ENCODE measurements at regions not wholly inside any gene's neighbourhood (a gene's known extent, or its start where the extent isn't known, plus 50 kb on each side); places are given as distances from the start of the nearest gene placed in this dataset.

- TF ChIP-seq CTCF (IDR thresholded peaks at IDR 0.05; ENCODE audit: low read length) (no peak), EZH2phosphoT487 (IDR thresholded peaks at IDR 0.05; ENCODE audit: low read length) (no peak), EZH2 (optimal IDR thresholded peaks at IDR 0.05; ENCODE audit: low read depth, low read length) (no peak)
- no peak for DNase-seq
- Histone ChIP-seq H3K9me2 (replicated peaks; ENCODE audit: insufficient read depth, low read length) (no peaks in the 10 kb centered on the region), H3K36me3 (replicated peaks; ENCODE audit: insufficient read depth, low read length) (no peaks in the 10 kb centered on the region), H3K27ac (ENCODE audit: low read length) (no peak overlapping the region), H4K20me1 (ENCODE audit: insufficient read depth, low read length) (no peaks in the 10 kb centered on the region), H3K4me3 (ENCODE audit: low read length) (no peak overlapping the region), H3K9ac (ENCODE audit: low read length) (no peak overlapping the region), H3K27me3 (replicated peaks; ENCODE audit: insufficient read depth, low read length) (no peaks in the 10 kb centered on the region), H3K4me2 (ENCODE audit: low read depth, low read length) (no peak overlapping the region), H2AFZ (ENCODE audit: low read length) (no peak overlapping the region), H3F3A (ENCODE audit: insufficient read depth, low read length) (no peaks in the 10 kb centered on the region), H3K79me2 (ENCODE audit: low read length) (no peaks in the 10 kb centered on the region), H3K4me1 (ENCODE audit: low read length) (no peaks in the 10 kb centered on the region), H3K9me3 (replicated peaks; ENCODE audit: insufficient read depth, low read length) (no peaks in the 10 kb centered on the region)
Observed at GRCh38 chr4:14096396-14096965, 469.0 kb upstream of the BOD1L1 start.

- Histone ChIP-seq H3K79me2 (ENCODE audit: low read length) (no peaks in the 10 kb centered on the region), H3K4me2 (ENCODE audit: low read depth, low read length) (no peak overlapping the region), H3K9me2 (replicated peaks; ENCODE audit: insufficient read depth, low read length) (no peaks in the 10 kb centered on the region), H3K27ac (ENCODE audit: low read length) (no peak overlapping the region), H4K20me1 (ENCODE audit: insufficient read depth, low read length) (no peaks in the 10 kb centered on the region), H3K9ac (ENCODE audit: low read length) (no peak overlapping the region), H3K36me3 (replicated peaks; ENCODE audit: insufficient read depth, low read length) (no peaks in the 10 kb centered on the region), H3K27me3 (replicated peaks; ENCODE audit: insufficient read depth, low read length) (no peaks in the 10 kb centered on the region), H2AFZ (ENCODE audit: low read length) (no peak overlapping the region), H3K9me3 (replicated peaks; ENCODE audit: insufficient read depth, low read length) (no peaks in the 10 kb centered on the region), H3K4me3 (ENCODE audit: low read length) (no peak overlapping the region), H3K4me1 (ENCODE audit: low read length) (no peaks in the 10 kb centered on the region), H3F3A (ENCODE audit: insufficient read depth, low read length) (no peaks in the 10 kb centered on the region)
- TF ChIP-seq EZH2phosphoT487 (IDR thresholded peaks at IDR 0.05; ENCODE audit: low read length) (no peak), EZH2 (optimal IDR thresholded peaks at IDR 0.05; ENCODE audit: low read depth, low read length) (no peak), CTCF (IDR thresholded peaks at IDR 0.05; ENCODE audit: low read length) (no peak)
- DNase-seq = no peak
Observed at GRCh38 chr4:14100349-14100748, 472.8 kb upstream of the BOD1L1 start.

- Histone ChIP-seq H3K9me2 (replicated peaks; ENCODE audit: insufficient read depth, low read length) (no peaks in the 10 kb centered on the region), H3K9ac (ENCODE audit: low read length) (no peak overlapping the region), H3K27me3 (replicated peaks; ENCODE audit: insufficient read depth, low read length) (no peaks in the 10 kb centered on the region), H3K27ac (ENCODE audit: low read length) (no peak overlapping the region), H3K9me3 (replicated peaks; ENCODE audit: insufficient read depth, low read length) (no peaks in the 10 kb centered on the region), H3K4me2 (ENCODE audit: low read depth, low read length) (no peak overlapping the region), H2AFZ (ENCODE audit: low read length) (no peak overlapping the region), H3K36me3 (replicated peaks; ENCODE audit: insufficient read depth, low read length) (no peaks in the 10 kb centered on the region), H4K20me1 (ENCODE audit: insufficient read depth, low read length) (no peaks in the 10 kb centered on the region), H3K4me3 (ENCODE audit: low read length) (no peak overlapping the region), H3K4me1 (ENCODE audit: low read length) (no peaks in the 10 kb centered on the region), H3K79me2 (ENCODE audit: low read length) (no peaks in the 10 kb centered on the region), H3F3A (ENCODE audit: insufficient read depth, low read length) (no peaks in the 10 kb centered on the region)
- DNase-seq = no peak
- TF ChIP-seq EZH2 (optimal IDR thresholded peaks at IDR 0.05; ENCODE audit: low read depth, low read length) (no peak), CTCF (IDR thresholded peaks at IDR 0.05; ENCODE audit: low read length) (no peak)
Observed at GRCh38 chr4:14110407-14110806, 482.9 kb upstream of the BOD1L1 start.

Data from MM.1S (cell line).